ENCODE measurements at regions not wholly inside any gene's neighbourhood (a gene's known extent, or its start where the extent isn't known, plus 50 kb on each side); places are given as distances from the start of the nearest gene placed in this dataset.

DNA sequence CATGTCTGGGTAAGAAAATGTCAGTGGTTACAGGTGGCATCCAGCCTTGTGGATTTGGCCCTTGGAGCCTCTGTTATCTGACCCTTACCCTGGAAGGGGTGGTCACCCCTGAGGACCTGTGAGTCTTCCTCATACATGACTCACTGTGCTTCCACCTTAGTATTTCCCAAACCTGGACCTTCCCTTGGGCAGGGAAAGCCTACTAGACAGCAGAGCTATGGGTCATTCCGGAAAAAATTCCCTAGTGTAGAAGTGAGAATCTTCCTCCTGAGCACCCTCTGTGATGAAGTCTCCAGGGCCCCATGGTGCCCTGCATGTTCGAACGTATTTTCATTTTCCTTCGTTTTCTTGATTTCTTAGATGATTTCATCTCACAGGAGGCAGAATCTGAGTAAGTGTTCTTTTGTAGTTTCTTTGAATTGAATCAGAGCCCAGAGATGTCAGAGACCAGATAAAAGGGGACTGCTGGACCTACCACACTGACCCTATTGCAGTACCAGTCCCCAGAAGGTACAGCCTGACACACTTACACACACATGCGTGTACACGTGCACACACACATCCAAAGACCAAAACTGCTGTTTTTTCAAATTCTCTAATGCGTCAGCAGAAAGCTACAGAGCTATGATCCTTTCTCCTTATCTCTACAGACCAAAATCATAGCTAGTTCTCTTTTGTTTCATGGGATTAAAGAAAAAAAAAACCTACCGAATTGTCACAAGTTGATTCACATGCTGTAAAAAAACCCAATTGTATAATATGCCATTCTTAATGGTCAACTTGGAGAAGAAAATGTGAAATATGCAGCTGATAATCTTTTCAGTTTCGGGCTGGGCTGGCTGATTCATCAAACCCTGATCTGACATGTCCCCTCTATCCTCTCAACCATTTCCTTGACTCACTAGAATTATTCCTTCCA is 50.5 kb upstream of the ARHGEF3 start:
- Histone ChIP-seq H3K4me1 (no peaks in the 10 kb centered on the region), H3K4me2 (no peak overlapping the region), H3K36me3 (no peaks in the 10 kb centered on the region), H3K9ac (no peak overlapping the region), H4K20me1 (no peaks in the 10 kb centered on the region), H3K27me3 (no peaks in the 10 kb centered on the region), H3K4me3 (no peak overlapping the region), H3K9me3 (no peaks in the 10 kb centered on the region), H3K27ac (no peak overlapping the region)
- TF ChIP-seq Cebpa-rat (IDR thresholded peaks at IDR 0.05): no peak
